Dermis blood vessel endothelial cell (primary cell): ENCODE measurements at regions not wholly inside any gene's neighbourhood (a gene's known extent, or its start where the extent isn't known, plus 50 kb on each side); places are given as distances from the start of the nearest gene placed in this dataset.
"Not testable (repeated sequence)": the region's sequence is repeated elsewhere in the genome, so short reads cannot be mapped to it uniquely, and the experiment has no call there.

Experiments
- DNase-seq: peaks from one replicate; pipeline ENCODE4 v3.0.0; 2010

DNA sequence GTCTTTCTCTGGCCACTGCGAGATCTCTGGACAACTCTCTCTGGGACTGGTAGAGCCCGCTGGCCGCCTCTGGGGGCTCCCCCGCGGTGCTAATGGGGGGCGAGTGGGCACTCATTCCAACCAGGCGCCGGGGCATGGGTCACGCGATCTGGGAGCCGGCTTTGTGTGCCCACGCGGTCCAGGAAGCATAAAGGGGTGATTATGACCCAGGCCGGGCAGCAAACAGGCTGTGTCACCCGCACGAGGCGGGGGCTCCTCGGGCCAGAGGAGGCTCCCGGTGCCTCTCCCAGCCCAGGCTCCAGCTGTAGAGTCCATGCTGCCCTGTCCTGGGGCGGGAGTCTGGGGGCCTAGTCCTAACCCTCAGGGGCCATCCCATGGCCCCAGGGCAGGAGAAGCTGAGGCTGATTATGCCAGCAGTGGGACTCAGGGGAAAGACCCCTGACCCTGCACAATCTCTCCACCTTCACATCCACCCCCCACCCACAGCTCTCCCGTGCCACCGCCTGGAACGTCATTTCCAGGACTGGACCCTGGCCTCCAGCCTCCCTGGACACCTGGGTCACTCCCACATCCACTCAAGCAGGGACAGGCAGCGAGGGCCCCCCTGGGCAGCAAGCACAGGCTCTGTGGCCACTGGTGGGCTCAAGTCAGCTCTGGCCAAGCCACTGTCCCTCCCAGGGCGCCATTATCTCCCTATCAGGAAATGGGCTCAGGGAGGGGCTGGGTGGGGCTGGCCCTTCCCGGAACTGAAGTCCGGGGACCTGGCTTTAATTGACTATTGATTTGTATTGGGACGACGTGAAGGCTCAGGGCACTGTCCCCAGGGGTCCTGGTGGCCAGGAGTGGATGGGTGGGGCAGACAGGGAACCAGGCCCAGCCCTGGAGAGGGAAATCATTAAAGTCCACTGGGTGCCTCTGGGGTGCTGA is 50.0 kb downstream of the PTPRS start:
- no peak for DNase-seq

- no peak for DNase-seq
Observed at GRCh38 chr19:5289060-5289990, 51.3 kb downstream of the PTPRS start.

DNA sequence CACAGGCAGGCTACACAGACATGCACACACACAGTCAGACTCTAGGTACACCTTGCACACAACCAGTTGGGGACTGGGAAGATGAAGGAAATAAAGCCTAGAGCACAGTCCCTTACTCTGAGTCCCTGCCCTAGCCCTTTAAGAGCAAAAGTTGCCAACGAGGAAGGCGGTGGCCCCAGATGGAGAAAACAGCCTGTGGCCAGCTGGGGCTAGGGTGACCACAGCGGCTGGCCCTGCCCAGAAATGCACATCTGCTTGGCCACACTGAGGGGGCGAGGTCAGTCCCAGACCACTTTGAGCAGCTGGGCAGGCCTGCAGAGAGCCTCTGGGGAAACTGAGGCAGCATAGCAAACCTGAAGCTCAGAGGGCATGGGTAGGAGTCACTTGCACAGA is 52.3 kb downstream of the PTPRS start:
- DNase-seq: no peak

- DNase-seq: peak; percentile 17
Observed at GRCh38 chr19:5287066-5287465, 53.5 kb downstream of the PTPRS start.

- no peak for DNase-seq
Observed at GRCh38 chr19:5286465-5287029, 54.1 kb downstream of the PTPRS start.

DNA sequence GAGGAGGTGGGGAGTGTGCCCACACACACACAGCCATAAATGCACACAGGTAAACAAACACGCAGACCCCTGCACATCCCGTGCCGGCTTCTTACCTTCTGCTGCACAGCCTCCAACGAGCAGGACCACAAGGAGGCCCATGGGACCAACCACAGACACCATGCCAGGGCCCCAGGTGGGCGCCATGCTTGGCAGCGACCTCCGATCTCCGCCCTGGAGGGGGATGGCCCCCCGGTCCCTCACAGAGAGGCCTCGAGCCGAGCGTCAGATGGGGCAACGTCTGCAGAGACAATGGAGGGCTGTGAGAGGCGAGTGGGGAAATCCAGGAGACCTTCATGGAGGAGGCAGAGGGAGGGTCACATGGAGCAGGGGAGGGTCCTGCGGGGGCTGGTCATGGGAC is 54.7 kb downstream of the PTPRS start:
- DNase-seq: no peak

DNA sequence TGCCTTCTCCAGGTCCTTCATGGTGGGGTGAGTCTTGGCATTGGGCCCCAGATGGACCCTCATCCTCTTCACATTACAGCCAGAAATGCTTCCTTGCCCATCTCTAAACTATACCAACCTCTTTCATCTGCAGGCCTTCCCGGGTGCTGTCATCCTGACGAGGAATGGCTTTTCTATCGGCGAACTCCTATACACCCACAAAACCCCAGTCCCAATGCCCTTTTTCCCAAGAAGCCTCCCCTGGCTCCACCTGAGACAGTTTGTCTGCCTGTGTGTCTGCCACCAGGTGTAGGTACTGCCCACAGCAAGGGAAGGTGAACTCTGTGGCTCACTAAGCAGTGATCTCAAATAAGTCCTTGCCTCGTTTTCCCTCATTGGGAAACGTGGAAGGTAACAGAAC is 55.3 kb downstream of the PTPRS start:
- no peak for DNase-seq

GRCh38 chr19:5282901-5283300 is 57.7 kb downstream of the PTPRS start:
- DNase-seq: no peak

GRCh38 chr19:5281588-5281987 is 59.0 kb downstream of the PTPRS start:
- DNase-seq: no peak

DNA sequence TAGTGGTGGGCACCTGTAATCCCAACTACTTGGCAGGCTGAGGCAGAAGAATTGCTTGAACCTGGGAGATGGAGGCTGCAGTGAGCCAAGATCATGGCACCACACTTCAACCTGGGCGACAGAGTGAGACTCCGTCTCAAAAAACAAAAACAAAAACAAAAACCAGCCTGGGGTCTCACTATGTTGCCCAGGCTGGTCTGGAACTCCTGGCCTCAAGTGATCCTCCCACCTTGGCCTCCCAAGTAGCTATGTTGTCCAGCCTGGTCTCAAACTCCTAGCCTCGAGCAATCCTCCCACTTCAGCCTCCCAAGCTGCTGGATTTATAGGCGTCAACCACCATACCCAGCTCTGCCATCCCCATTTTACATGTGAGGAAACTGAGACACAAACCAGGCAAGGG is 64.9 kb downstream of the PTPRS start:
- DNase-seq: not testable (repeated sequence)

GRCh38 chr19:5273782-5274181 is 66.8 kb downstream of the PTPRS start:
- no peak for DNase-seq

DNA sequence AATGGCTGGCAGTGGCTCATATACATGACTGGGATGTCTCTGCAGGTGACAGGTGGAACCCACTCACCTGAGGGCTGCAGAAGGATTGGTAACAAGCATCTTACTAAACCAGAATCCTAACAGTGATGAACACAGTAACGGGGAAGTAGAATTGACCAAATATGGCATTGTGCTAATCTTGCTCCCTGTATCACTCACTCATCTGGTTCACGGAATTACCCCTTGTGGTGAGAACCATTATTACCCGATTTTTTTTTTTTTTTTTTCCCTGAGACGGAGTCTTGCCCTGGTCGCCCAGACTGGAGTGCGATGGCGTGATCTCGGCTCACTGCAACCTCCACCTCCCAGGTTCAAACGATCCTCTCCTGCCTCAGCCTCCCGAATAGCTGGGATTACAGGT is 69.5 kb downstream of the PTPRS start:
- DNase-seq: no peak

GRCh38 chr19:5269926-5270325 is 70.7 kb downstream of the PTPRS start:
- no peak for DNase-seq

- no peak for DNase-seq
Observed at GRCh38 chr19:5269279-5269678, 71.3 kb downstream of the PTPRS start.

DNA sequence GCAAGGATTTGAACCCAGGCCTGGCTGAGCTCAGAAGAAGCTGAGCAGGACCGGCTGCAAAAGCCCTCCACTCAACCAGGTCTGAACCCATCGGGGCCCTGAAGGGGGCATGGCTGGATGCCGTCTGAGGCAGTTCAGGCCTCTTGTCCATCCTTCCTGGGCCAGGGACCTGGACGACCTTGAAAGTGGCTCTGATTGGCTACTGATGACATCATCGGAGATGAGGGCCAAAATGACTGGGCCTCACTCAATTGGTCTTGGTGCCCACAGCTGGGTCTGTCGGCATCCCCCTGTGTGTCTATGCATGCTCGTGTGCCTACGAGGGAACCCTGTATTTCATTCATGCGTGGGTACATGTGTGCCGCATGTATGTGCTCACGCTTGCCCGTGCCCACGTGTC is 71.8 kb downstream of the PTPRS start:
- no peak for DNase-seq

DNA sequence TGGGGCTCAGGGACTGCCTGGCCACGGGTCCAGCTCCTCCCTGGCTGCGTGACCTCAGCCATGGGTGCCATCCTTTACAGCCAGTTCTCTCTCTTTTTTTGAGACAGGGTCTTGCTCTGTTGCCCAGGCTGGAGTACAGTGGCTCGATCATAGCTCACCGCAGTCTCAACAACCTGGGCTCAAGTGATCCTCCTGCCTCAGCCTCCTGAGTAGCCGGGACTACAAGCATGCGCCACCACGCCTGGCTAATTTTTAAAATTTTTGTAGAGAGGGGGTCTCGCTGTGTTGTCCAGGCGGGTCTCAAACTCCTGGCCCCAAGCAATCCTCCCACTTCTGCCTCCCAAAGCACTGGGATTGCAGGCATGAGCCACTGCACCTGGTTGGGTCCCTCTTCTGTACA is 75.4 kb downstream of the PTPRS start:
- no peak for DNase-seq

DNA sequence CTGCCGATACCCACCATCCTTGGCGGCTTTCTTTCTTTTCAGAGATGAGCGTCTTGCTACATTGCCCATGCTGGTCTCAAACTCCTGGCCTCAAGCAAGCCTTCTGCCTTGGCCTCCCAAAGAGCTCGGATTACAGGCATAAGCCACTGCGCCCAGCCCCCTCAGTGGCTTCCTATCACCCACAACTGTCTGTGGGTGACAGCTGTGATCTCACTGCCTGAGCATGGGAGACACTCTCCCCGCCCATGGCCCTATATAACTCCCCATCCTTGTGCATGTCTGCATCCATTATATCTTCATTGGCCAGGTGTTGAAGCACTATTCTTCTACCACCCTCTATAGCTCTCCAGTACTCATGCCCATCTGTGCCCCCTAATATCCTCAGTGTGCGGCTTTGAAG is 76.2 kb downstream of the PTPRS start:
- no peak for DNase-seq

GRCh38 chr19:5263615-5264014 is 77.0 kb downstream of the PTPRS start:
- no peak for DNase-seq

DNA sequence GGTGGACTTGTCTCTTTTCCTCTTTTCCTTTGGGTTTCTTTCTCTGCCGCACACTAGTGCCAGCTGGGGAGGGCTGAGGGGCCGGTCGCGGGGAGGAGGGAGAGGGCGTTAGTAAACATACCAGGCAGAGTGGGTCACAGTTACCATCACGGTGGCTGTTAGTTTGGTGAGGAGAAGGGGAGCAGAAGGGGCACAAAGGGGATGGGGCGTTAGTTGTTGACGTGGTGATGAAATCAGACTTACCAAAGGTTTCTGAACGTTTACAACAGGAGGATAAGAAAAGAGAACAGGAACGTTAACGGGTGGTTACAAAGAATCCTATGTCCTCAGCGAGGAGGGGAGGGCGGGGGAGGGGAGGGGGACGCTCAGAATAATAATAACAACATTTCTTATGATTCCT is 77.9 kb downstream of the PTPRS start:
- DNase-seq: no peak

GRCh38 chr19:5261156-5261890 is 79.3 kb downstream of the PTPRS start:
- no peak for DNase-seq

- no peak for DNase-seq
Observed at GRCh38 chr19:5260381-5260967, 80.1 kb downstream of the PTPRS start.

DNA sequence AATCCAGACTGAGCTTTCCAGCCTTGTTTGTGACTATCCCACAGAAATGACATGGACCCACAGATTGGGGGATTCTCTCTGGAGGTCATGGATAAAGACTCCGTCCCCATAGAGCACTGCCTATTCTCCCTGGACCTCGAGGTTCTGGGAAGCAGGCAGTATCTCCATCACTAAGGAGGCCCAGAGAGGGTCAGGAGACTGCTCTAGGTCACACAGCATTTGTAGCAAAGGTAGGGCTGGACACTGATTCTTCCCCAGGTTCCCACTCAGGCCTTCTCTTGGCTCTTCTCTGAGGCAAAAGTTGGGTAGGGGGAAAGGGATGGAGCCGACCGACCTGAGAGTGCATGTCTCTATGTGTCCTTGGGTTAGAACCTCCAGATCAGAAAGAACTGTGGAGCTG is 80.9 kb downstream of the PTPRS start:
- DNase-seq: no peak
